Activated naive CD4-positive, alpha-beta T cell (primary cell): ENCODE measurements at regions not wholly inside any gene's neighbourhood (a gene's known extent, or its start where the extent isn't known, plus 50 kb on each side); places are given as distances from the start of the nearest gene placed in this dataset.
"Not testable (repeated sequence)": the region's sequence is repeated elsewhere in the genome, so short reads cannot be mapped to it uniquely, and the experiment has no call there.

Experiments used
- DNase-seq, 4 experiments: peaks; one replicate each; lab custom pipeline; 2025; lab: John Stamatoyannopoulos, UW

- DNase-seq = not testable (repeated sequence)
Measured at GRCh38 chr4:64727391-64727790, 318.1 kb upstream of the TECRL start.

DNA sequence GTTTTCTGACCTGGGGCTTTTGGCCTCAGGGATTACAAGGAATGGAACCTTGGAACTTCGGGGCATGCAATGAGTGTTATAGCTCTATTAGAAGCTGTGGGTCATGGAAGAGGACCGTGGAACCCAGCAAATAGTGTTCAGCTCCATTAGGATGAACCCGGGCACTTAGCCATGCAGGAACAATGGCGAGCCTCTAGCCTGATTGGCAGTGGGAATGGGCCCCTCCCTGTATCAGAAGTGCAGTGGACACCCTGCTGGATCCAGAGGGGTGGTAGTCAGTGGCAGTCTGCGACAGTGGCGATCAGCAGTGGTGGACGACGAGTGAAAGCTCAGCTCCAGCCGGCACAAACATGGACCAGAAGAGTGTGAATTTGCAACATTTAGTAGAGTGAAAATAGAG is 315.4 kb upstream of the TECRL start:
- no peak for DNase-seq

DNA sequence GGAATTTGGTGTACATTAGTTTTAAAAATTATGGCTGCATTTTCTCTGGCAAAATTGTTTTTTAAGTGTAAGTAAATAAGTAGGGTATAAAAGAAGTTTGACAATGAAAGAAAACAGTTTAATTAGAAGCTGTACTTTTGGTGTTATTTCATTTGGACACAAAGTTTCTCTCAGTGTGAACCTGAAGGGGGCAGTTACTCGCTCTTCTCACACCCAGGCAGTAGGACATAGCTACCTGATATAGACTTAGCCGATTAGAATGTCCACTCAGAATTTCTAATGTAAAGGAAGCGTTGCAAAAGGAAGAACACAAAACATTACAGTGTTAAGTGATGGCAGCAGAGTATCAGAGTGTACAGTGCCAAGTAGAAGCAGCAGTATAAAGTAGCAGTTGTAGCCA is 311.9 kb upstream of the TECRL start:
- no peak for DNase-seq

DNA sequence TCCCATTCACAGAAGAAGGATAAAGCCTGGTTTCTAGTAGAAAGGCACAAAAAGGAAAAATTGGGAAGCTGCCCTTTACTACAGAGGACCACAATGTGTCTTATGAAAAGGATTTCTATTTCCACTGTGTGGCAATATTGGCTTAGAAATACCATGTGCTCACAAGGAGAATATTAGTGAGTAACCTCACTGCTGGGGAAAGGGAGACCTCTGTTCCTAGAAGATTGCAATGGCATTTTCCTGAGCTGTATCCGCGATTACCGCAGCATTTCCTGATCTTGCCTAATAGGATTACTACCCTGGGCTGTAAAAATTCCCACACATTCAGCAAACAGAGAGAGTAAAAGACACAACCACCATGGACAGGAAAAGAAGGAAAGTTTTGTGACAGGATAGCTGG is 308.8 kb upstream of the TECRL start:
- no peak for DNase-seq

DNA sequence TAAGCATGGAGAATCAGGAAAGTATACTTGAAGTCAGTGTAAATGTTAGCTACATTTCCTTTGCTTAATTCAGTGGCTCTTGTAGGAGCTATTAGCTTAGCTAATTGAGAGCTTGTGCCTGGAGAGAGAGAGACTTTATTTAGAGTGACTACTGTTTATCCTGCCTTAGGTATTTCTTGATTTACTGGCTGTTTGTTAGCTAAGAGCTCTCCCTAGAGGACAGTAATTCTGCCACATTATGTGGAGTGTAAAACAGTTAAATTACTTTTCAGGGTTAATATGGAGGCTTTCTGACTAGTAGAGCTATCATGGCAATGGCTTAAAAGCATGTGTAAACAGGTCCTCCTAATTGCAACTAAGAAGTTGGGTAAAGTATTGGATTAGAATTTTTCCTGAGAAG is 306.5 kb upstream of the TECRL start:
- no peak for DNase-seq

DNA sequence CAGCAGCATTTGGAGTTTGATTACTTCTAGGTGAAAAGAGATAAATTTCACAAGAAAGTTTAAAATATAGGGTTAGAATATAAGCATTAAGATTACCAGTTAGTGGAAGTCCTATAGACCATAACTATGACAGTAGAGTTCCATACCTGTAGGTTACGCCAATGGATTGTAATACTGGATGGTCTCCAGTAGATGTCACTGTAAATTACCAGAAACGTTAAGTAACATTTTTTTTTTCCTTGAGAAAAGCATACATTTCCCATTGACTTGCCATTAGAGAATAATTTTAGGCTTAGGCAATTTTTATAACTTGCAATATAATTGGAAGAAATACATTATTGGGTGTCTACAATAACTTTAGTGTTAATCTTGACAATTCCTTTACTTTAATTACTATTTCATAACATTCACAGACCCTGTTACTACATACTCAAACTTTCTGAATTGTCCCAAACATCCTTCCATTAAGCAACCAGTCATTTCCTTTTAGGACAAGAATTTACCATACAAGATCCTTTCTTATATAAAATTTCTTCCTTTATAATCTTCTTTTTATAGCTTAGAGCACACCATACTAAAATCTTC is 304.1 kb upstream of the TECRL start:
- no peak for DNase-seq

DNA sequence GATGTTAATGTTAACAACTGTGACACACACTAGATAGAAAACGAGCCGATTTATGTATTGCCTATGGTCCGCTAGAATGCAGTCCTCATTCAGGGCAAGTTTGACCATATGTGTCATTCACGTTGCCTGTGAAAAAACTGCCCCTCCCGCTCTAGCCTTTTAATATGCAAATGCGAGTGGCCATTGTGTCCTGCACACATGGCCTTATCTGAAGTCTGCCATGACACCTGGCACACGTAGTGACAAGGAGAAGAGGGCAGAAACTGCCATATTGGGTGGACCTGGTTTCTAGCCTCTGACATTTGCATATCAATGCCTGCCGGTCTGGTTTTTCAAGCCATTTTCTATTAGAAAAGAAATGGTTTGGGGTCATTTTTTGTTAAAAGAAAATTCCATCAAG is 303.3 kb upstream of the TECRL start:
- no peak for DNase-seq

- no peak for DNase-seq
Measured at GRCh38 chr4:64705989-64706388, 296.7 kb upstream of the TECRL start.

- no peak for DNase-seq
Measured at GRCh38 chr4:64698171-64698570, 288.9 kb upstream of the TECRL start.

- DNase-seq = no peak
Measured at GRCh38 chr4:64682946-64683345, 273.7 kb upstream of the TECRL start.

DNA sequence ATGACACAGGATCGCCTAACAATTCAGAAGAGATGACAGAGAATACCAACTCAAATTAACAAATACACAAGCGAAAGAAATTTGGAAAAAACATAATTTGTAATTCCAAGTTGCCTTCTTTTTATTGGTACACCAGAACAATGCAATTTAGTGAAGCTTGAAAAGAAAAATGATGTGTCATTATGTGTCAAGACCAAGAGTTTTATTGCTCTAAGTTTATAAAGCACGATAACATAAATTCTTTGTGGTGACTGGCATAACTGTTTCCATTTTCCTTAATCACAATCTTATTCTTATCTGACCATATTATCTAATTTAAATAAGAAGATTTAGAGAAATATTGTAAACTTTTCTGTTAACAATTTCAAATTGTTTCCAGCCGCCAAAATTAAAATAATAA is 273.2 kb upstream of the TECRL start:
- no peak for DNase-seq

DNA sequence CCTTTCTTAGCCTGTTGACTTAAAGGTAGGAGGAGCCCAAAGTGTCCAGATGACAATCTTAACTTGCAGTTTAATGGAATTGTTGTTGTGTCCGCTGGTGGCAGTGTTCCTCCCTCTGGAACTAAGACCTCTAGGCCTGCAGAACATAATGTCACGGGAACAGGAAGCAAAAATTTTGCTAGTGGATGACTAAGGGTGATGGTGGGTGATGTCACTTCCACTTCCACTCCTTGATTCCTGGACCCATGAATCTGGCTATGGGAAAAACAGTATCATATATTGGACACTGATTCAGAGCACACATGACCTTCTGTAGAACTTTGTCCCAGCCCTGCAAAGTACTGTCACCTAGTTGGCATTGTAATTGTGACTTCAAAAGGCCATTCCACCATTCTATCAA is 263.9 kb upstream of the TECRL start:
- DNase-seq = not testable (repeated sequence)

GRCh38 chr4:64670647-64671046 is 261.4 kb upstream of the TECRL start:
- no peak for DNase-seq

- DNase-seq = no peak
Measured at GRCh38 chr4:64643841-64644240, 234.6 kb upstream of the TECRL start.

- DNase-seq = no peak
Measured at GRCh38 chr4:64642936-64643335, 233.7 kb upstream of the TECRL start.

DNA sequence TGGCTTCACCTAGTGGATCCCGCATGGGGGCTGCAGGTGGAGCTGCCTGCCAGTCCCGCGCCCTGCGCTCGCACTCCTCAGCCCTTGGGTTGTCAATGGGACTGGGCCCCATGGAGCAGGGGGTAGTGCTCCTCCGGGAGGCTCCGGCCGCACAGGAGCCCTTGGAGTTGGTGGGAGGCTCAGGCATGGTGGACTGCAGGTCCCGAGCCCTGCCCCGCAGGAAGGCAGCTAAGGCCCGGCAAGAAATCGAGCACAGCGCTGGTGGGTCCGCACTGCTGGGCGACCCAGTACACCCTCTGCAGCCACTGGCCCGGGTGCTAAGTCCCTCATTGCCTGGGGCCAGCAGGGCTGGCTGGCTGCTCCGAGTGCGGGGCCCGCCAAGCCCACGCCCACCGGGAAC is 231.2 kb upstream of the TECRL start:
- not testable (repeated sequence) for DNase-seq

DNA sequence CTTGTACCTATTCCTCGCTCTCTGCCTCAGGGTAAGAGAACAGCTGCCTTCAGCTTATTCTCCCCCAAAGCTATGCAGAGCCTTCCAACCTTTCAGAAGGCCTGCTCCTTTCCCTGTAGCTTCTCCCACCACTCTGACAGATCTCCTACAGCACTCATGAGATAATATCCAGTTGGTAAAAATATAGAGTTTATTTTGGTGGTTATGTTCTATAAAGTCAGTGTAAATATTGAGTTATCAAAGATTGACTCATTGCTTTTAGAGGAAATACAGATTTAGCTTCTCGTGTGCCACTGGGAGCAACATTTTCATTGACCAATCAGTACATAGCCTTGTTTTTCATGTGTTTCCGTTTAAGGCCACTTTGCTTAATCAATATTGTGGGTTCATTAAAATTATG is 216.2 kb upstream of the TECRL start:
- no peak for DNase-seq

DNA sequence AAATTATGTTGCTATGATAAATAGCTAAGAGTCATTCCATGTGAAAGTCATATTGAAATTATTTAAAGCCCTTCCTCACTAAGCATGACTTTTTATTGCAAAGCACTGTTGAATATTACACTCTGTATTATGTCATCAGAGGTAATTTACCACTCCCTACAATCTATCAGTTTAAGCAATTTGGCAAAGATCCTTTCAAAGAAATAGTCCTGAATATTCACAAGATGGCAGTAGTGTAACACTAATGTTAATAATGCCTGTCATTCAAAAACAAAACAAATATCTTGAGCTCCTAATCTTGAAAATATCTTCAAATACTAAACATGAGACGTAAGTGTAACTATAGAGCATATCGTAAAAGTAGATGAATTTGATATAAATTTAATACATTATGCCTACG is 208.6 kb upstream of the TECRL start:
- DNase-seq = no peak

DNA sequence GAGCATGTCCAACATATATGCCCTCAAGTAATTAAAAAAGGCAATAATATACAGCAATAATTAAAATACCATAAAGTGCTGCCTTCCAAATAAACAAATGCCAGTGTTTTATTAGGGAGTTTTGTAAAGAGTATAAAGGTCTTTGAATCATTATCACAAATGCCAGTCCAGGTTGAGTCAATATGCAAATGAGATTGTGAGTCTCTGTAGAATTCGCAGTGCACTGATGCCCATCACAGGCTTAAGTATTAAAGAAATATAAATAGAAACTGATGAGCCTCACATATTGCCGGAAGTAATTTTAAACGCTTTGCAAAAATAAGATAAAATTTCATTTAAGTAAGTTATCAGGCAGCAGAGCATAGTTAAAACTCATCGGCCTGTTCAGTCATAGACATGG is 205.0 kb upstream of the TECRL start:
- no peak for DNase-seq

- no peak for DNase-seq
Measured at GRCh38 chr4:64613046-64613445, 203.8 kb upstream of the TECRL start.

DNA sequence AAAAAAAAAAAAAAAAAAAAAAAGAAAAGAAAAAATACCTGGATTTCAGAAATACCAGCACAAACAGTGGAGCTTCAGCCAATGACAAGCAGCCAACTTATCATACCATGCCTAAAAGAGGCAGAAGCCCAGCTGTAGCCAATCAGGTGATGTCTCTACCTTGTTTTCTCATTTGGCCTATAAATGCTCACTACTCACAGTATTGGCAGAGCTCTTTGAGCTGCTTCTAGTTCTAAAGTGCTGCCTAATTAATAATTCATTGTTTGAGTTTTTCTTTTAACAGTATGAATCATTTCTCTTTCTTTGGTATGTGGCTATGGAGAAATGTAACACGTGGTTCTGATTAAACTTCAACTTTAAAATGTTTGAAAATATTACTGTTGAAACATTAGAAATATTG is 188.8 kb upstream of the TECRL start:
- DNase-seq = no peak

DNA sequence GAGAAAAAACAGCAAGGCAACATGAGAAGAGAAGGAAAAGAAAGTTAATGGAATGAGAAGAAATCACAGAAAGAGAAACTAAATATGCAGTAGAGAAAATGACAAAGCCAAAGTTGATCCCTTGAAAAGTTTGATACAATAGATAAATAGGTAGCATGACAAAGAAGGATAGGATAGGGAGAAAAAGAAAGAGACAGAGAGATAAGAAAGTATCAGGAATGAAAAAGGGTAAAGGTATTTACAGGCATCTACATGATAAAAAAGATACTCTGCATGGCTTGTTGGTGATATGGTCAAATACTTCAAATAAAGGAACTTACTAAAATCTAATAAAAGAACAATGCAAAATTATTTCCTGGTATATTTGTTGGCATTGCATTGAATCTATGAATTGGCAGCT is 185.5 kb upstream of the TECRL start:
- DNase-seq = no peak

GRCh38 chr4:64588507-64588906 is 179.3 kb upstream of the TECRL start:
- no peak for DNase-seq

- no peak for DNase-seq
Measured at GRCh38 chr4:64584981-64585557, 175.8 kb upstream of the TECRL start.

- no peak for DNase-seq
Measured at GRCh38 chr4:64584125-64584524, 174.9 kb upstream of the TECRL start.
